ENCODE measurements at regions not wholly inside any gene's neighbourhood (a gene's known extent, or its start where the extent isn't known, plus 50 kb on each side); places are given as distances from the start of the nearest gene placed in this dataset.

- Histone ChIP-seq H3K79me1 (ENCODE audit: low read depth, low read length) (no peaks in the 10 kb centered on the region), H3K4me3 (ENCODE audit: extremely low read depth in 1 of 4, insufficient read depth in 2 of 4, low read depth in 3 of 4, low read length in 4 of 4) (no peak overlapping the region), H2AK5ac (ENCODE audit: low read depth, low read length) (no peak overlapping the region), H3K36me3 (ENCODE audit: control insufficient read depth in 2 of 4, insufficient read depth in 4 of 4, low read length in 3 of 4) (no peaks in the 10 kb centered on the region), H4K8ac (ENCODE audit: extremely low read depth, insufficient read depth, low read length) (no peak overlapping the region), H3K9me3 (ENCODE audit: insufficient read depth in 2 of 2, low read depth in 1 of 2, low read length in 1 of 2) (no peaks in the 10 kb centered on the region), H3K18ac (ENCODE audit: extremely low read depth, low read length) (no peak overlapping the region), H2BK12ac (ENCODE audit: low read depth, low read length) (no peak overlapping the region), H3K79me2 (ENCODE audit: control insufficient read depth in 1 of 2, insufficient read depth in 2 of 2, low read length in 2 of 2) (no peaks in the 10 kb centered on the region), H2BK20ac (ENCODE audit: low read length) (no peak overlapping the region), H2BK15ac (ENCODE audit: low read length) (no peak overlapping the region), H4K20me1 (replicated peaks in 1 of 2; ENCODE audit: control insufficient read depth in 1 of 2, insufficient read depth in 2 of 2, low read length in 2 of 2) (no peaks in the 10 kb centered on the region), H3K27me3 (replicated peaks in 1 of 4; ENCODE audit: control insufficient read depth in 3 of 4, extremely low read depth in 1 of 4, insufficient read depth in 3 of 4, low read length in 3 of 4) (no peaks in the 10 kb centered on the region), H3K23ac (ENCODE audit: insufficient read length) (no peak overlapping the region), H3K4ac (replicated peaks; ENCODE audit: insufficient read length, low read depth, low read length) (no peak overlapping the region), H3K14ac (ENCODE audit: insufficient read length) (no peak overlapping the region), H2AFZ (ENCODE audit: low read length) (no peak overlapping the region), H3K56ac (replicated peaks; ENCODE audit: insufficient read length, low read depth, low read length) (no peak overlapping the region), H3K9ac (replicated peaks in 1 of 4; ENCODE audit: extremely low read depth in 1 of 4, low read depth in 3 of 4, low read length in 3 of 4) (no peak overlapping the region), H2BK5ac (ENCODE audit: low read depth, low read length) (no peak overlapping the region), H3K23me2 (ENCODE audit: low read depth, low read length) (no peaks in the 10 kb centered on the region), H3K4me1 (replicated peaks in 1 of 4; ENCODE audit: control insufficient read depth in 3 of 4, insufficient read depth in 4 of 4, low read length in 3 of 4) (no peaks in the 10 kb centered on the region), H2BK120ac (replicated peaks; ENCODE audit: low read depth, low read length) (no peak overlapping the region), H3K4me2 (ENCODE audit: insufficient read depth in 1 of 2, low read depth in 2 of 2, low read length in 2 of 2) (no peak overlapping the region), H4K5ac (ENCODE audit: insufficient read length, low read depth, low read length) (no peak overlapping the region), H4K91ac (replicated peaks; ENCODE audit: insufficient read length, low read length) (no peak overlapping the region), H3K27ac (ENCODE audit: low read depth, low read length) (no peak overlapping the region)
- ChIA-PET CTCF (ENCODE audit: partially characterized antibody) (interaction anchor here (0.7 kb wide), 1 partner anchor 397 kb away, joined by 3 read pairs; no protein-coding TSS in a partner anchor), POLR2A (ENCODE audit: partially characterized antibody) (no interaction called here)
- FAIRE-seq (no peak), DNase-seq (ENCODE audit: low read depth in 1 of 2, low spot score in 2 of 2) (no peak)
- no peak for TF ChIP-seq SIN3A (conservative IDR thresholded peaks at IDR 0.05 in 1 of 2, IDR thresholded peaks at IDR 0.05 in 1 of 2; ENCODE audit: low read depth in 1 of 2, low read length in 2 of 2)
- no peak for TF ChIP-seq EP300 (IDR thresholded peaks at IDR 0.05; ENCODE audit: borderline replicate concordance in 1 of 2, low read depth in 2 of 2, low read length in 2 of 2)
- no peak for TF ChIP-seq PHF8 (conservative IDR thresholded peaks at IDR 0.05; ENCODE audit: low read depth, low read length)
- no peak for TF ChIP-seq CHD1 (IDR thresholded peaks at IDR 0.05; ENCODE audit: low read depth, low read length)
- no peak for TF ChIP-seq ASH2L (IDR thresholded peaks at IDR 0.05; ENCODE audit: low read length)
- no peak for TF ChIP-seq SP1 (IDR thresholded peaks at IDR 0.05; ENCODE audit: low read depth, low read length)
- TF ChIP-seq HDAC6 (IDR thresholded peaks at IDR 0.05; ENCODE audit: low read depth, low read length), result no peak
- TF ChIP-seq KDM4A (IDR thresholded peaks at IDR 0.05; ENCODE audit: low read depth, low read length, severe bottlenecking), result no peak
- no peak for TF ChIP-seq POLR2AphosphoS5 (IDR thresholded peaks at IDR 0.05; ENCODE audit: low read depth, low read length)
- no peak for TF ChIP-seq KDM1A (IDR thresholded peaks at IDR 0.05; ENCODE audit: borderline replicate concordance, low read length)
- TF ChIP-seq NANOG (IDR thresholded peaks at IDR 0.05; ENCODE audit: insufficient read depth, low read depth, low read length, poor library complexity, severe bottlenecking), result no peak
- no peak for TF ChIP-seq CHD2 (IDR thresholded peaks at IDR 0.05; ENCODE audit: low read length)
- no peak for TF ChIP-seq EGR1 (IDR thresholded peaks at IDR 0.05; ENCODE audit: borderline replicate concordance, low read depth, low read length)
- no peak for TF ChIP-seq CEBPB (IDR thresholded peaks at IDR 0.05; ENCODE audit: low read depth, low read length)
- TF ChIP-seq EZH2 (IDR thresholded peaks at IDR 0.05; ENCODE audit: low read depth, low read length, severe bottlenecking), result no peak
- TF ChIP-seq SRF (IDR thresholded peaks at IDR 0.05; ENCODE audit: low read depth, low read length), result no peak
- no peak for TF ChIP-seq BRCA1 (IDR thresholded peaks at IDR 0.05; ENCODE audit: low read depth, low read length)
These were observed 486.4 kb upstream of the SORCS1 start for GRCh38 chr10:107650939-107651338.
